HG02870 (cell line): ENCODE measurements at regions not wholly inside any gene's neighbourhood (a gene's known extent, or its start where the extent isn't known, plus 50 kb on each side); places are given as distances from the start of the nearest gene placed in this dataset.
"Not testable (repeated sequence)": the region's sequence is repeated elsewhere in the genome, so short reads cannot be mapped to it uniquely, and the experiment has no call there.

Experiments
- ATAC-seq: cut with Tn5 transposase; IDR thresholded peaks from one replicate; pipeline ENCODE4 v1.9.1; 2021; ENCODE audit warnings: mild to moderate bottlenecking, moderate library complexity; ENCODE audit not compliant: unreplicated experiment

DNA sequence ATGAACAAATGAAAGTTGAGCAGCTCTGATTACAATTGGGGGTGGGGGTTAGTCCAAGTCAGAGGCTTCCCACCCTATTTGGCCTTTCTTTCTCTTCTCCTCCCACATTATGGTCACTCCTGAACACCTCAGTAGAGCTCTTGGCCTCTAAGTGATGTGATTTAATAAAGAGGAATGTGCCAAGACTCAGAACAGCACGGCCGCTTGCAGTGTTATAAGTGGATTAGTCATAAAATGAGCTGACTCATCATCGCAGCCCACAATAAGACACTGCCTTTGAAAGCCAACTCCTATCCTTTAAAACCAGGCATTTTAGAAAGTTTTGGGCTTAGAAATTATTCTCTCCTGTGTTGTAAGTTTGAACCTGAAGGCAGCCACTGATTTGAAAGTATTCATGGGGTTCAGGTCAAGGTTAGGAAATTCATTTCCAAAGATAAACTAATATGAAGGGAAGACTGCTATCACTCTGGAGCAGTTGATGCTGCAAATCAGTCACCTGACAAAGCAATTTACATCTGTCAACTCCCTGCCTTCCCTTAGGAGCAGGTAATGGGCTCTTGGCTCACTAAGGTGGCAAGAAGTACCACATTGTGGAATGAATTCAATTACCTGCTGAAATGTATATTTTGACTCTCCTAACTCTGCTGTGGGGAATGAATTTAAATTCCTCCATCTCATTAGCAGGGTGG is 283.6 kb upstream of the NMUR2 start:
- no peak for ATAC-seq

- no peak for ATAC-seq
Measured at GRCh38 chr5:152689250-152689711, 284.2 kb upstream of the NMUR2 start.

GRCh38 chr5:152694231-152694630 is 289.2 kb upstream of the NMUR2 start:
- no peak for ATAC-seq

DNA sequence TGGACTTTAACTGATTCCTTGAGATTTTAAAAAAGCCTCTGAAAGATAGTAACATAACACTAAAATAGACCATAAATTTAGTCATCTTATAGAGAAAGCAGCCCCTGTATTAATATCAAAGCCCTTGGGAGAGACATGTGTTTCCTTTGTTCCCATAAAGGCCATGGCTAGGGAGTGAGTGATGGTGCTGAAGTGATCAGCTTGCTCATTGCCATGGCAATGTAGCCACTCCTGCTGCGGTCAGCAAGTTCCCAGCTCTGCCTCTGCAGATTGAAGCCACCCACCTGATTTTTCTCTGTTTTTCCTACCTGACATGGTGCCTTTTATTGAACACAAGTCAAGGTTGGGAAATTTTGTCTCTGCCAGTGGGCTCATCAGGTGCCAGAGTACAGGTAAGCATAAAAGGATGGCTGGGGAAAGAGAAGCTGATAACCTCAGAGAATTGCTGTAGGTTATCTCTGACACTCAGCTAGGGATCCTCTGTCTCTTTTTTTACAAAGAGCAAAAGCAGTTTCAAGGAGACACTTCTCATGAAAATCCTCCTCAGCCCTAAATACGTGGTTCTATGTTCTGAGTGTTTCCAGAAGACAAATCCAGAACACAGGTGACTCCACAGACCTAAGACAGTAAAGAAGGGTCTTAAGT is 296.3 kb upstream of the NMUR2 start:
- ATAC-seq = no peak

DNA sequence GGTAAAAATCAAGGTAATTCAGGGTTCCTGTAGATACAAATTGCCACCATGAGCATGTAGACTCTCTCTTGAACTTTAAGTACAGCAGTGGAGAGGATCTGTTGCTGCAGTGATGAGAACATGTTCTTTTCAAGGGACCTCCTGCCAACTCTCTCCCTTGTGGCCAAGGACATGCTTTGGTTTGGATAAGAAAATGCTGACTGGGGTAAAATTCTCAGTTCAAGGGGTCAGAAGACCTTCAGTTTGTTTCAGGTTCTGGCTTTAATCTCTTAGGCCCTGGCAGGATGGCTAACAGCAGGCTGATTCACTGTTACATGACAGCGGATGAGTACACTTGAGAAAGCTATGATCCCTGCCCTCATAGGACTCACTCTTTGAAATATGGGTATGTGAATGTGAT is 299.2 kb upstream of the NMUR2 start:
- no peak for ATAC-seq

GRCh38 chr5:152711801-152712388 is 306.8 kb upstream of the NMUR2 start:
- ATAC-seq = no peak

- no peak for ATAC-seq
Measured at GRCh38 chr5:152717393-152717792, 312.3 kb upstream of the NMUR2 start.

GRCh38 chr5:152723482-152723881 is 318.4 kb upstream of the NMUR2 start:
- ATAC-seq = no peak

DNA sequence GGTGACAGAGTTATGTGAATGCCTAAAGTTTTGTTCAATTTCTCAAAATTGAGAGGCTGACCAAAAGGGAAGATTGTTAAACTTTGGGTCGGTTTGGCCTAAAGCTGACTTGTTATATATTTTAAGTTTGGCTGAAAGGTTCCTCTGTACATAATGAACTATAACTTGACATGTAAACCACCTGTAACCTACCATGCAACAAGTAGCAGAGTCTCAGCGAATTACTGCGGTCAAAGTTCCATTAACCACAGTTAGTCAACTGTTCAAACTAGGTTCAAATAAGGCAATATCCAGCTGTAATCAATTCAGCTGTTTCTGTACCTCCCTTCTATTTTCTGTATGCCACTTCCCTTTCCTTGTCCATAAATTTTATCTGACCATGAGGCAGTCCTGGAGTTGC is 325.1 kb upstream of the NMUR2 start:
- ATAC-seq = no peak

GRCh38 chr5:152736906-152737305 is 331.8 kb upstream of the NMUR2 start:
- no peak for ATAC-seq

DNA sequence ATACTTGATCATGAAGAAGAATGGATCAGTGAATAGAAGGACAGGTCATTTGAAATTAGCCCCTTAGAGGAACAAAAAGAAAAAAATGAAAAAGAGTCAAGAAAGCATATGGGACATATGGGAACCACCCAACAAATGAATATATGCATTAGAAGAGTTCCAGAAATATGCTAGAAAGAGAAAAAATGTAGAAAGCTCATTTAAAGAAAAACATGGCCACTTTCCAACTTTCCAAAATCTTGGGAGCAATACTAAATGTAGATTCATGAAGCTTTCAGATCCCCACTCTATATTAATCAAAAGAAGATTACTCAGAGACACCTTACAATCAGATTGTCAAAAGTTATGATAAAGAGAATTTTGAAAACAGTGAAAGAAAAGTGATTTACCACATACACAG is 334.8 kb upstream of the NMUR2 start:
- no peak for ATAC-seq

- not testable (repeated sequence) for ATAC-seq
Measured at GRCh38 chr5:152741126-152741525, 336.0 kb upstream of the NMUR2 start.

DNA sequence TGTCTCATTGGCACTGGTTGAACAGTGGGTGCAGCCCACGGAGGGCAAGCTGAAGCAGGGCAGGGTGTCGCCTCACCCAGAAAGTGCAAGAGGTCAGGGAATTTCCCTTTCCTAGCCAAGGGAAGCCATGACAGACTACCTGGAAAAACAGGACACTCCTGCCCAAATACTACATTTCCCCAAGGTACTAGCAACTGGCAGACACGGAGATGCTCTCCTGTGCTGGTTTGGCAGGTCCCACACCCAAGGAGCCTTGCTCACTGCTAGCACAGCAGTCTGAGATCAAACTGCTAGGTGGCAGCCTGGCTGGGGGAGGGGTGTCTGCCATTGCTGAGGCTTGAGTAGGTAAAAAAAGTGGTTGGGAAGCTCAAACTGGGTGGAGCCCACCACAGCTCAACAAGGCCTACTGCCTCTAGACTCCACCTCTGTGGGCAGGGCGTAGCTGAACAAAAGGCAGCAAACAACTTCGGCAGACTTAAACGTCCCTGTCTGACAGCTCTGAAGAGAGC is 382.7 kb upstream of the NMUR2 start:
- ATAC-seq = not testable (repeated sequence)

- no peak for ATAC-seq
Measured at GRCh38 chr5:152801886-152802285, 396.8 kb upstream of the NMUR2 start.

GRCh38 chr5:152804179-152804578 is 399.1 kb upstream of the NMUR2 start:
- no peak for ATAC-seq

DNA sequence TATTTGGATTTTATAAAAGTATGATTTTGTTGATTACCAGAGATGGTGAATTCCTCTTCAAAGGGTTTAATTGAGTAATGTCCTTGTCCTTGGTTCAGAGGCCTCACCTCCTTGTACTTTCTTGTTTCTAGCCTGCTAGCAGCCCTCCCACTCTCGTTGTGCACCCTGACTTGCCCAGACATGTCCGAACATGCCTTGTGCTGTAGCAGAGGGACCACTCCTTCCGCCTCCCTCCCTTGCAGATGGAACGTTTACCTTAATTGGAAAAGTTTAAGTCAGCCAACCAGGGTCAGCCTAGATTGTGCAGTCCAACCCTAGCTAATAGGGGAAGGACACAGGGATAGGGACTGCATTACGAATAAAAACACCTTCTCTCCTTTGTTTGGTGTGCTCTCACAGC is 406.9 kb upstream of the NMUR2 start:
- ATAC-seq = no peak

- ATAC-seq = no peak
Measured at GRCh38 chr5:152813526-152813925, 408.4 kb upstream of the NMUR2 start.

DNA sequence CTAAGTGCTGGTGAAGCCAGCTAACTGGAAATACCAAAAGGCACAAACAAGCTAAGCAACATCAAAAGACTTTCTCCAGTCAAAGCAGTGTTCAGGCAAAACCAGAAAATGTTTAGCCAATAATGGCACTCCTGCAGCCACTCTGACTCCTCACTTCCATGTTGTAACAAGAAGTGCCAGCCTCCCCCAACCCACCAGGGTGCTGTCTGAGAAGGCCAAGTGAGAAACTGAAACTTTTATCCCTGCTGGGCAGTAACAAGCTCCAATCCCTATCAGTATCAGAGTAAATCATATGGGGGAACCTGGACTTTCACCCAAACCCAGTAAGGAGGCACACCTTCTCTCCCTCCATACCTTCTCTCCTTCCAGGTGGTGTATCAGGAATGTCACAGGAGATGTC is 414.8 kb upstream of the NMUR2 start:
- no peak for ATAC-seq

- no peak for ATAC-seq
Measured at GRCh38 chr5:152824316-152824715, 419.2 kb upstream of the NMUR2 start.

GRCh38 chr5:152838241-152838786 is 433.2 kb upstream of the NMUR2 start:
- no peak for ATAC-seq

- no peak for ATAC-seq
Measured at GRCh38 chr5:152844713-152845112, 439.6 kb upstream of the NMUR2 start.

- ATAC-seq = no peak
Measured at GRCh38 chr5:152853361-152853760, 448.3 kb upstream of the NMUR2 start.
